HG03066 (cell line): ENCODE measurements at regions not wholly inside any gene's neighbourhood (a gene's known extent, or its start where the extent isn't known, plus 50 kb on each side); places are given as distances from the start of the nearest gene placed in this dataset.
"Not testable (repeated sequence)": the region's sequence is repeated elsewhere in the genome, so short reads cannot be mapped to it uniquely, and the experiment has no call there.

Experiments
- ATAC-seq: cut with Tn5 transposase; IDR thresholded peaks from one replicate; pipeline ENCODE4 v1.9.1; 2021; ENCODE audit warnings: low read depth; ENCODE audit not compliant: unreplicated experiment

- ATAC-seq = not testable (repeated sequence)
Observed at GRCh38 chr7:66455432-66455831, 173.2 kb upstream of the KCTD7 start.

GRCh38 chr7:66456431-66456830, 172.2 kb upstream of the KCTD7 start:
- not testable (repeated sequence) for ATAC-seq

- not testable (repeated sequence) for ATAC-seq
Observed at GRCh38 chr7:66458991-66459390, 169.7 kb upstream of the KCTD7 start.

GRCh38 chr7:66459783-66460413, 168.8 kb upstream of the KCTD7 start:
- not testable (repeated sequence) for ATAC-seq

- no peak for ATAC-seq
Observed at GRCh38 chr7:66460921-66461361, 167.7 kb upstream of the KCTD7 start.

- not testable (repeated sequence) for ATAC-seq
Observed at GRCh38 chr7:66461397-66461796, 167.3 kb upstream of the KCTD7 start.

GRCh38 chr7:66462831-66463230, 165.8 kb upstream of the KCTD7 start:
- ATAC-seq = not testable (repeated sequence)

GRCh38 chr7:66464059-66464458, 164.6 kb upstream of the KCTD7 start:
- no peak for ATAC-seq

- ATAC-seq = no peak
Observed at GRCh38 chr7:66466081-66466600, 162.5 kb upstream of the KCTD7 start.

GRCh38 chr7:66467887-66468286, 160.8 kb upstream of the KCTD7 start:
- ATAC-seq = no peak

GRCh38 chr7:66473064-66473463, 155.6 kb upstream of the KCTD7 start:
- ATAC-seq = not testable (repeated sequence)

GRCh38 chr7:66474441-66474840, 154.2 kb upstream of the KCTD7 start:
- ATAC-seq = no peak

GRCh38 chr7:66476056-66476455, 152.6 kb upstream of the KCTD7 start:
- not testable (repeated sequence) for ATAC-seq

- not testable (repeated sequence) for ATAC-seq
Observed at GRCh38 chr7:66477822-66478397, 150.8 kb upstream of the KCTD7 start.

- ATAC-seq = not testable (repeated sequence)
Observed at GRCh38 chr7:66481229-66481628, 147.5 kb upstream of the KCTD7 start.

- not testable (repeated sequence) for ATAC-seq
Observed at GRCh38 chr7:66489065-66489464, 139.6 kb upstream of the KCTD7 start.

GRCh38 chr7:66489741-66490140, 138.9 kb upstream of the KCTD7 start:
- not testable (repeated sequence) for ATAC-seq

- ATAC-seq = not testable (repeated sequence)
Observed at GRCh38 chr7:66490979-66491378, 137.7 kb upstream of the KCTD7 start.

GRCh38 chr7:66492405-66492804, 136.3 kb upstream of the KCTD7 start:
- ATAC-seq = not testable (repeated sequence)

- ATAC-seq = peak; percentile 95
Observed at GRCh38 chr7:66493235-66494205, 135.2 kb upstream of the KCTD7 start.

GRCh38 chr7:66497346-66497745, 131.3 kb upstream of the KCTD7 start:
- ATAC-seq = no peak
